ENCODE measurements at regions not wholly inside any gene's neighbourhood (a gene's known extent, or its start where the extent isn't known, plus 50 kb on each side); places are given as distances from the start of the nearest gene placed in this dataset.

DNA sequence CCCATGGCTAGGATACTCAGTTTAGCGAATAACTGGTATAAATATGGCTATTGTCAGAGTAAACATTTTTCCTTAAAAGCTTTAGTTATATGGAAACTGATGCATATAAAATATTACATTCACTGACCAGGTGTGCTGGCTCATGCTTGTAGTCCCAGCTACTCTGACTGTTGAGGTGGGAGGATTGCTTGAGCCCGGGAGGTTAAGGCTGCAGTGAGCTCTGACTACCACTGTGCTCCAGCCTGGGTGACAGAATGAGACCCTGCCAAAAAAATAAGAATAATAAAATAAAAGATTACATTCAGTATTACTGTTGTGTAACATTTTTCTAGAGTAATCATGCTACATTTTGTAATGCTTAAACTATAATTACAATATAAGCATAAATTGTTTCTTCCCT, 350.4 kb upstream of the FSIP2 start:
- no peak for TF ChIP-seq JUND (IDR thresholded peaks at IDR 0.05; ENCODE audit: low read length)
- no peak for TF ChIP-seq EP300 (IDR thresholded peaks at IDR 0.05; ENCODE audit: borderline replicate concordance in 1 of 2, low read depth in 2 of 2, low read length in 2 of 2)
- no peak for TF ChIP-seq RAD21 (IDR thresholded peaks at IDR 0.05 in 1 of 2, conservative IDR thresholded peaks at IDR 0.05 in 1 of 2; ENCODE audit: low read depth in 2 of 2, low read length in 2 of 2)
- TF ChIP-seq EGR1 (IDR thresholded peaks at IDR 0.05; ENCODE audit: borderline replicate concordance, low read depth, low read length) = no peak
- TF ChIP-seq HDAC2 (IDR thresholded peaks at IDR 0.05; ENCODE audit: borderline replicate concordance in 1 of 2, low read depth in 2 of 2, low read length in 2 of 2) = no peak
- TF ChIP-seq POLR2AphosphoS5 (IDR thresholded peaks at IDR 0.05; ENCODE audit: low read depth, low read length) = no peak
- TF ChIP-seq JUN (IDR thresholded peaks at IDR 0.05; ENCODE audit: low read depth, low read length) = no peak
- no peak for TF ChIP-seq NANOG (IDR thresholded peaks at IDR 0.05; ENCODE audit: insufficient read depth, low read depth, low read length, poor library complexity, severe bottlenecking)
- no peak for TF ChIP-seq SIN3A (conservative IDR thresholded peaks at IDR 0.05 in 1 of 2, IDR thresholded peaks at IDR 0.05 in 1 of 2; ENCODE audit: low read depth in 1 of 2, low read length in 2 of 2)
- TF ChIP-seq BRCA1 (IDR thresholded peaks at IDR 0.05; ENCODE audit: low read depth, low read length) = no peak
- TF ChIP-seq EZH2 (IDR thresholded peaks at IDR 0.05; ENCODE audit: low read depth, low read length, severe bottlenecking) = no peak
- no peak for TF ChIP-seq RFX5 (IDR thresholded peaks at IDR 0.05; ENCODE audit: borderline replicate concordance, low read depth, low read length)
- TF ChIP-seq, protein P1, sequence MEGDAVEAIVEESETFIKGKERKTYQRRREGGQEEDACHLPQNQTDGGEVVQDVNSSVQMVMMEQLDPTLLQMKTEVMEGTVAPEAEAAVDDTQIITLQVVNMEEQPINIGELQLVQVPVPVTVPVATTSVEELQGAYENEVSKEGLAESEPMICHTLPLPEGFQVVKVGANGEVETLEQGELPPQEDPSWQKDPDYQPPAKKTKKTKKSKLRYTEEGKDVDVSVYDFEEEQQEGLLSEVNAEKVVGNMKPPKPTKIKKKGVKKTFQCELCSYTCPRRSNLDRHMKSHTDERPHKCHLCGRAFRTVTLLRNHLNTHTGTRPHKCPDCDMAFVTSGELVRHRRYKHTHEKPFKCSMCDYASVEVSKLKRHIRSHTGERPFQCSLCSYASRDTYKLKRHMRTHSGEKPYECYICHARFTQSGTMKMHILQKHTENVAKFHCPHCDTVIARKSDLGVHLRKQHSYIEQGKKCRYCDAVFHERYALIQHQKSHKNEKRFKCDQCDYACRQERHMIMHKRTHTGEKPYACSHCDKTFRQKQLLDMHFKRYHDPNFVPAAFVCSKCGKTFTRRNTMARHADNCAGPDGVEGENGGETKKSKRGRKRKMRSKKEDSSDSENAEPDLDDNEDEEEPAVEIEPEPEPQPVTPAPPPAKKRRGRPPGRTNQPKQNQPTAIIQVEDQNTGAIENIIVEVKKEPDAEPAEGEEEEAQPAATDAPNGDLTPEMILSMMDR (IDR thresholded peaks at IDR 0.05; ENCODE audit: control extremely low read depth in 1 of 3, insufficient read depth in 1 of 3, low read depth in 1 of 3, low read length in 3 of 3) = no peak
- no peak for TF ChIP-seq POLR2A (IDR thresholded peaks at IDR 0.05; ENCODE audit: control extremely low read depth in 1 of 2, low read depth in 2 of 2, low read length in 2 of 2)

Measured in H1 (cell line).